ENCODE measurements at regions not wholly inside any gene's neighbourhood (a gene's known extent, or its start where the extent isn't known, plus 50 kb on each side); places are given as distances from the start of the nearest gene placed in this dataset.

GRCh38 chr7:113548561-113548960 is 370.2 kb downstream of the PPP1R3A start:
- CTCF ChIA-PET = no interaction called here
- POLR2A ChIA-PET = interaction anchor here (0.6 kb wide), 1 partner anchor 359 kb away, joined by 17 read pairs; no protein-coding TSS in a partner anchor

DNA sequence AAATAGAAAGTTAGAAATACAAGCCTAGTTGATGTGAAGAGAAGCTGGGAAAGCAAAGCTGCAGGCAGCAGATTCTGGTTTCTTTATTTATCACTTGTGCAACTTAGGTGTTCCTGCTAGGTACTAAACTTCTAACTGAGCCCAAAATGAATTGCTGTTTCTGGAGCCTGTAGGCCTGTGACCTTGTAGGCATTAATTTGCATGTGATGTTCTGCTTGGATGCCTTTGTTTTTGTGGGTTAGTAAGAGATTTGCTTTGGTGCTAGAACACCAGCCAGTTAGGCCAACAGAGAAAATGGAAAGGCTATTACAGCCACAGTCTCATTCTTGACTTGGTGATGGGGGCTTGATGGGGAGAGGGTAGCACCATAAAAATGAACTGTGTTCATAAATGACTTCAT is 370.7 kb downstream of the PPP1R3A start:
- DNase-seq (ENCODE audit: low read depth) = no peak
- POLR2A ChIA-PET = no interaction called here

More at GRCh38 chr7:113548561-113548960, 370.2 kb downstream of the PPP1R3A start:
- Histone ChIP-seq H3K4me3 (ENCODE audit: low read depth, low read length) (no peak overlapping the region), H3K27me3 (ENCODE audit: control insufficient read depth, insufficient read depth, low read length) (no peaks in the 10 kb centered on the region), H3K36me3 (ENCODE audit: control insufficient read depth, insufficient read depth, low read length) (no peaks in the 10 kb centered on the region)
- no peak for TF ChIP-seq CTCF (IDR thresholded peaks at IDR 0.05; ENCODE audit: insufficient read depth, low read depth, low read length)
- no peak for DNase-seq (ENCODE audit: low read depth)

DNA sequence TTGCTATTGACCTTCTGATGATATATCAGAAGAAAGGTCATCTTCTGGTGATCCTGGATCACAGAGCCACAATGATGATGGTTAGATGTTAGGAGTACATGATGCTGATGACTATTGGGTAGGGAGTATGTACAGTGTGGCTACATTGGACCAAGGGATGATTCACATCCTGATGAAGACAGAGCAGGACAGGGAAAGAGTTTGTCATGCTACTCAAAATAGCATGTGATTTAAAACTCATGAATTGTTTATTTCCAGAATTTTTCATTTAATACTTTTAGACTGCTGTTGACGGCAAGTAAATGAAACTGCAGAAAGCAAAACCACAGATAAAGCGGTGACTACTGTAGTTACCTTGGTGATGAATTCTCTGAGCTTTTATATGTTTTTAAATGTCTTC is 397.3 kb downstream of the PPP1R3A start:
- POLR2A ChIA-PET = no interaction called here
- CTCF ChIA-PET = no interaction called here
- no peak for DNase-seq (ENCODE audit: low read depth)

More for the DNA sequence above, 370.7 kb downstream of the PPP1R3A start:
- no peaks in the 10 kb centered on the region for H3K27me3 ChIP-seq (ENCODE audit: control insufficient read depth, insufficient read depth, low read length)
- H3K4me3 ChIP-seq (ENCODE audit: low read depth, low read length) = no peak overlapping the region
- no peaks in the 10 kb centered on the region for H3K36me3 ChIP-seq (ENCODE audit: control insufficient read depth, insufficient read depth, low read length)
- TF ChIP-seq CTCF (IDR thresholded peaks at IDR 0.05; ENCODE audit: insufficient read depth, low read depth, low read length) = no peak
- CTCF ChIA-PET = no interaction called here

DNA sequence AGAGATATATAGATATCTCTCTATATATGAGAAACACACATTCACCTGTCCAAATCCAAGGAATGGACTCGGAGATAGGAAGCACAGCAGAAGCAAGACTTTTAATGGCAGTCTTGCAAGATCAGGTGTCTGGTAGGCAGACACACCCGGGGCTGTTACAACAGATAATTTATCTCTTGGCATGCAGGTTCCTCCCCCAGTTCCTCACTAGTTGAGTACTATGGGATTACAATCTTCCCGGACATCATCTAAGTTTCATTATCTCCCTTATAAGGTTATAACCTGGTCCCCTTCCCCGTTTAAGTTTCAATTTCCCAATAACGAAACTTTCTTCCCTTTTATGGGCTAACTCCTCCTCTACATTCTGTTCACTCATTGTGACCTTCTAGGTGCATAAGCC is 399.3 kb downstream of the PPP1R3A start:
- POLR2A ChIA-PET = no interaction called here
- DNase-seq (ENCODE audit: low read depth) = no peak
- Histone ChIP-seq H3K36me3 (ENCODE audit: control insufficient read depth, insufficient read depth, low read length) (no peaks in the 10 kb centered on the region), H3K27me3 (ENCODE audit: control insufficient read depth, insufficient read depth, low read length) (no peaks in the 10 kb centered on the region), H3K4me3 (ENCODE audit: low read depth, low read length) (no peak overlapping the region)
- TF ChIP-seq CTCF (IDR thresholded peaks at IDR 0.05; ENCODE audit: insufficient read depth, low read depth, low read length) = no peak
- CTCF ChIA-PET = no interaction called here

More for the DNA sequence above, 397.3 kb downstream of the PPP1R3A start:
- TF ChIP-seq CTCF (IDR thresholded peaks at IDR 0.05; ENCODE audit: insufficient read depth, low read depth, low read length) = no peak
- Histone ChIP-seq H3K4me3 (ENCODE audit: low read depth, low read length) (no peak overlapping the region), H3K27me3 (ENCODE audit: control insufficient read depth, insufficient read depth, low read length) (no peaks in the 10 kb centered on the region), H3K36me3 (ENCODE audit: control insufficient read depth, insufficient read depth, low read length) (no peaks in the 10 kb centered on the region)

DNA sequence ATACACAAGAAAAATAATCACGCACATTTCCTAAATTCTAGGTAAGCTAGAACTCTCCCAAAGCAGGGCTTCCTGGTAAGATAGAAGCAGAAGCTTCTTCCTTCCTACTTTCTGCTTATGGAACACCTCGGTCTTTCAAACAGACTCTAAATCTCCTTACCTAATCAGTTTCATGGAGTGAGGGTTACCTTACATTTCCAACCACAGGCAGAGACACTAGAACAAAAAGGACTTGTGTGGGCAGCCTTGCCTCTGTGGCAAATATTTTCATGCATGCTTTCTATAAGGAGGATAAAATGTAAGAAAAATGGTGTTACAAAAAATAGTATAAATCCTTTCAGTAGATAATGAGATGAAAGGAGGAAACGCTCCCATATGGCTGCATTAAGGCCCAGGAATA is 386.3 kb upstream of the SMIM30 start:
- TF ChIP-seq CTCF (IDR thresholded peaks at IDR 0.05; ENCODE audit: insufficient read depth, low read depth, low read length) = no peak
- ChIA-PET CTCF (no interaction called here), POLR2A (no interaction called here)
- H3K4me3 ChIP-seq (ENCODE audit: low read depth, low read length) = no peak overlapping the region
- DNase-seq (ENCODE audit: low read depth) = no peak
- no peaks in the 10 kb centered on the region for H3K36me3 ChIP-seq (ENCODE audit: control insufficient read depth, insufficient read depth, low read length)
- H3K27me3 ChIP-seq (ENCODE audit: control insufficient read depth, insufficient read depth, low read length) = no peaks in the 10 kb centered on the region
